ENCODE measurements at regions not wholly inside any gene's neighbourhood (a gene's known extent, or its start where the extent isn't known, plus 50 kb on each side); places are given as distances from the start of the nearest gene placed in this dataset.

DNA sequence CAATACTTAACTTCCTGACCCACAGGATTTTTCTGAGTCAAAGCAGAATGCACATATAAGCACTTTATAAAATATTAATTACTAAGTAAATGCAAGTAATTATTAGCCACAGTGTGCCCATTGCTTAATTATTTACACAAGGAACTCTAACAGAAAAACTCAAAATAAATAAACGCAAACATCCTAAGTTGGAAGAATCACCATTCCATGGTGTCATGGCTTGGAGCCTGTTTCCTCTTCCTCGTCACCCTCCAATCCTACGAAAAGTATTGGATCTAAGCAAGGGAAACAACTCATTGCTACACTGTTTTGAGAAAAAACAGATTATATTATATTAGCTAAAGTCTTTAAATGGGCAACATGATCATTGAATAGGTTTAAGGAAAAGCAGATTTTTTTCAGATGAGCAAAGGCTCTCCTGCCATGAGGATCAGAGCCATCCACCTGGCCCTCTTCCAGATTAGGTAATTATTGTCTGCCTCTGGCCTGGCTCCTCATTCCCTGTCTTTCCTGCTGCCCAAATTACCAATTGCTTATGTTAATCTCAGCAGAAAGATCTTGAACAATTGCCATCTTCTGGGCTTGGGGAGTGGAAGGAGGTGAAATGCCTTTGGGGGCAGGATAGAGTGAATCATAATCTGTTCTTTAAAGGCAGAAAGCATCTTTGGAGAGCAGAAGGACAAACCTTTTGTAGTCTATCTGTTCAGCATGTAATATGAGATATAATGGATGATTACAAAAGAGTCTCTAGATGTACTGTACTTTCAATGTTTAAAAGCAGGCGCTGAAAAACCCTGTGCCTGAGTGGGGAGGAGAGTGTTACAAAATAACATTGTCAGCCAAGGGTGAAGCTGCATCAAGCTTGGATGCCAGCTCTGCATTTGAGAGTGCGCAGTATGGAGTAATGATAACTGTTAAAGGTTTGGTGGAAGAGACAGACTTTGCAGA is 121.2 kb downstream of the DUSP10 start:
- H3K27ac Mint-ChIP-seq (ENCODE audit: unreplicated experiment), result no peak overlapping the region
- TF ChIP-seq, protein P1, sequence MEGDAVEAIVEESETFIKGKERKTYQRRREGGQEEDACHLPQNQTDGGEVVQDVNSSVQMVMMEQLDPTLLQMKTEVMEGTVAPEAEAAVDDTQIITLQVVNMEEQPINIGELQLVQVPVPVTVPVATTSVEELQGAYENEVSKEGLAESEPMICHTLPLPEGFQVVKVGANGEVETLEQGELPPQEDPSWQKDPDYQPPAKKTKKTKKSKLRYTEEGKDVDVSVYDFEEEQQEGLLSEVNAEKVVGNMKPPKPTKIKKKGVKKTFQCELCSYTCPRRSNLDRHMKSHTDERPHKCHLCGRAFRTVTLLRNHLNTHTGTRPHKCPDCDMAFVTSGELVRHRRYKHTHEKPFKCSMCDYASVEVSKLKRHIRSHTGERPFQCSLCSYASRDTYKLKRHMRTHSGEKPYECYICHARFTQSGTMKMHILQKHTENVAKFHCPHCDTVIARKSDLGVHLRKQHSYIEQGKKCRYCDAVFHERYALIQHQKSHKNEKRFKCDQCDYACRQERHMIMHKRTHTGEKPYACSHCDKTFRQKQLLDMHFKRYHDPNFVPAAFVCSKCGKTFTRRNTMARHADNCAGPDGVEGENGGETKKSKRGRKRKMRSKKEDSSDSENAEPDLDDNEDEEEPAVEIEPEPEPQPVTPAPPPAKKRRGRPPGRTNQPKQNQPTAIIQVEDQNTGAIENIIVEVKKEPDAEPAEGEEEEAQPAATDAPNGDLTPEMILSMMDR (IDR thresholded peaks at IDR 0.05), result no peak
- DNase-seq (ENCODE audit: low spot score), result no peak
- peaks cover 24% of the 10 kb centered on the region for H3K27me3 Mint-ChIP-seq (ENCODE audit: low read depth)
- H3K4me1 Mint-ChIP-seq (ENCODE audit: low read depth), result no peaks in the 10 kb centered on the region
- H3K9me3 Mint-ChIP-seq (ENCODE audit: low read depth), result peaks cover 12% of the 10 kb centered on the region
- H3K4me3 Mint-ChIP-seq (ENCODE audit: unreplicated experiment), result no peak overlapping the region
- H3K36me3 Mint-ChIP-seq (ENCODE audit: low read depth), result no peaks in the 10 kb centered on the region

GRCh38 chr1:221621683-221622082 is 120.2 kb downstream of the DUSP10 start:
- H3K27me3 Mint-ChIP-seq (ENCODE audit: low read depth), result peaks cover 27% of the 10 kb centered on the region

GRCh38 chr1:221622389-221622788 is 119.5 kb downstream of the DUSP10 start:
- Mint-ChIP-seq H3K27ac (ENCODE audit: unreplicated experiment) (no peak overlapping the region), H3K36me3 (ENCODE audit: low read depth) (no peaks in the 10 kb centered on the region), H3K4me1 (ENCODE audit: low read depth) (no peaks in the 10 kb centered on the region), H3K27me3 (ENCODE audit: low read depth) (peaks cover 32% of the 10 kb centered on the region), H3K4me3 (ENCODE audit: unreplicated experiment) (no peak overlapping the region), H3K9me3 (ENCODE audit: low read depth) (peaks cover 19% of the 10 kb centered on the region)
- TF ChIP-seq, protein P1 (IDR thresholded peaks at IDR 0.05), result no peak
- DNase-seq (ENCODE audit: low spot score), result no peak

More at GRCh38 chr1:221621683-221622082, 120.2 kb downstream of the DUSP10 start:
- Mint-ChIP-seq H3K4me3 (ENCODE audit: unreplicated experiment) (no peak overlapping the region), H3K4me1 (ENCODE audit: low read depth) (no peaks in the 10 kb centered on the region), H3K36me3 (ENCODE audit: low read depth) (no peaks in the 10 kb centered on the region), H3K27ac (ENCODE audit: unreplicated experiment) (no peak overlapping the region), H3K9me3 (ENCODE audit: low read depth) (peaks cover 19% of the 10 kb centered on the region)
- TF ChIP-seq, protein P1 (IDR thresholded peaks at IDR 0.05), result no peak
- no peak for DNase-seq (ENCODE audit: low spot score)

DNA sequence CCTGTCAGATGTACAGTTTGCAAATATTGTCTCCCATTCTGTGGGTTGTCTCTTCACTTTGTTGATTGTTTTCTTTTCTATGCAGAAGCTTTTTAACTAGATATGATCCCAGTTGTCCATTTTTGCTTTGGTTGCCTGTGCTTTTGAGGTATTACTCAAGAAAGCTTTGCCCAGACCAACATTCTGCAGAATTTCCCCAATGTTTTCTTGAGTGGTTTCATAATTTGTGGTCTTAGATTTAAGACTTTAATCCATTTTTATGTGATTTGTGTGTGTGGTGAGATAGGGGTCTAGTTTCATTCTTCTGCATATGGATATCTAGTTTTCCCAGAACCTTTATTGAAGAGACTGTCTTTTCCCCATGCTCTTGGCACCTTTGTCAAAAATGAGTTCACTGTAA is 116.9 kb downstream of the DUSP10 start:
- no peaks in the 10 kb centered on the region for H3K36me3 Mint-ChIP-seq (ENCODE audit: low read depth)

GRCh38 chr1:221626041-221626440 is 115.8 kb downstream of the DUSP10 start:
- no peak overlapping the region for H3K4me3 Mint-ChIP-seq (ENCODE audit: unreplicated experiment)
- H3K36me3 Mint-ChIP-seq (ENCODE audit: low read depth), result no peaks in the 10 kb centered on the region
- DNase-seq (ENCODE audit: low spot score), result no peak
- TF ChIP-seq, protein P1 (IDR thresholded peaks at IDR 0.05), result no peak
- H3K4me1 Mint-ChIP-seq (ENCODE audit: low read depth), result no peaks in the 10 kb centered on the region
- peaks cover 32% of the 10 kb centered on the region for H3K27me3 Mint-ChIP-seq (ENCODE audit: low read depth)
- peaks cover 13% of the 10 kb centered on the region for H3K9me3 Mint-ChIP-seq (ENCODE audit: low read depth)
- no peak overlapping the region for H3K27ac Mint-ChIP-seq (ENCODE audit: unreplicated experiment)

More for the DNA sequence above, 116.9 kb downstream of the DUSP10 start:
- Mint-ChIP-seq H3K4me1 (ENCODE audit: low read depth) (no peaks in the 10 kb centered on the region), H3K27me3 (ENCODE audit: low read depth) (peaks cover 32% of the 10 kb centered on the region), H3K4me3 (ENCODE audit: unreplicated experiment) (no peak overlapping the region), H3K27ac (ENCODE audit: unreplicated experiment) (no peak overlapping the region), H3K9me3 (ENCODE audit: low read depth) (peaks cover 13% of the 10 kb centered on the region)
- TF ChIP-seq, protein P1 (IDR thresholded peaks at IDR 0.05), result no peak
- DNase-seq (ENCODE audit: low spot score), result no peak
